Astrocyte (in vitro differentiated cells and primary cell): ENCODE measurements at regions not wholly inside any gene's neighbourhood (a gene's known extent, or its start where the extent isn't known, plus 50 kb on each side); places are given as distances from the start of the nearest gene placed in this dataset.

Source experiments
- CTCF ChIP-seq: IDR thresholded peaks from 2 replicates; pipeline ENCODE4 v1.5.1; 2011; ENCODE audit warnings: low read depth, mild to moderate bottlenecking, inconsistent platforms, low read length, moderate library complexity; ENCODE audit not compliant: insufficient read depth
- EZH2 ChIP-seq: IDR thresholded peaks from 2 replicates; pipeline ENCODE4 v1.6.1; 2012; ENCODE audit warnings: mild to moderate bottlenecking, low read length, inconsistent platforms; ENCODE audit not compliant: insufficient read depth

GRCh38 chr6:85795945-85796344 is 153.3 kb upstream of the SYNCRIP start:
- TF ChIP-seq CTCF, result no peak
- TF ChIP-seq EZH2, result no peak
